ENCODE measurements at regions not wholly inside any gene's neighbourhood (a gene's known extent, or its start where the extent isn't known, plus 50 kb on each side); places are given as distances from the start of the nearest gene placed in this dataset.

DNA sequence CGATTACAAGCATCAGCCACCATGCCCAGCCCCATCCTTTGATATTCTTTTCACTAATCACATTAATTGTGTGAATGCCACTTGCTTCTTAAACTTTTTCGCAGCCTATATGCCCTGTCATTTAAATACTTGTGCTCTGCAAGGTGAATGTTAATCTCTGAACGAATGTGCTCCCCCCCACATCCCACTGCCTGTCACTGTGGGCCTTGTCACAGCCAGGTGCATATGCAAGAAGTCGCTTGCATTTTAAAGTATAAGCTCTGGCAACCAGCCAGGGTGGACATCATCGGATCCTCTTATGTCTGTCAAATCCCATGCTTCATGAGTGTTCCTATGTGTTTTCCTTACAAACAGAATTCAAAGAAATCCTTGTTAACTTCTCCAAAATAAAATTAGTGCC is 304.4 kb downstream of the GALR1 start:
- H3K4me1 ChIP-seq (ENCODE audit: control insufficient read depth, insufficient read depth, low read length) = no peaks in the 10 kb centered on the region
- no peaks in the 10 kb centered on the region for H3K9me3 ChIP-seq (ENCODE audit: control insufficient read depth, low read length)
- H3K4me3 ChIP-seq (ENCODE audit: low read length) = no peak overlapping the region
- DNase-seq (ENCODE audit: low read depth) = no peak
- H3K9ac ChIP-seq (ENCODE audit: low read length) = no peak overlapping the region
- H3K27me3 ChIP-seq (replicated peaks; ENCODE audit: control insufficient read depth, insufficient read depth, low read length) = peaks cover 3% of the 10 kb centered on the region
- H3K36me3 ChIP-seq (ENCODE audit: control insufficient read depth, insufficient read depth, low read length, severe bottlenecking) = no peaks in the 10 kb centered on the region

DNA sequence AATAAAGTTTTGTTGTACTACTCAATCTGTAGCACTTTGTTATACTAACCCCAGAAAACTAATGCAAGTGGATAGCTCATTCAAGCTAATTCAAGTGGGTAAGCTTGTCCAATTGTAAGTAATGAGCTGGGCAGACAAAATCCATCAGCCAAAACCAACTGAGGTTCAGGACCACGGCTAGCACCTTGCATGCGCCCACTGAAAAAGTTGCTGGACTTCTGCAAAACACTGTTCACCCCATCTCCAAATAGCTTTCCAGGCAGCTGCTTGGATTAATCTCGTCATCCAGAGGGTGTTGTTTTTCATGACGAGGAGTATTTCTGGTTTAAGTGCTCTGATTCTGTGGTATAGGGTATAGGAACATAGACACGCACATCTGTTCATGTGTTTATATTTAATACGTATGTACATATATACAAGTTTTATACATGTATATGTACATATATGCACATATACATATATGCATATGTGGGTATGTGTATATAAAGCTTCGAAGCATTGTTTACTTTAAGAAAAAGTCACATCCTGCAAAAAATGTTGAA is 307.5 kb downstream of the GALR1 start:
- H3K4me1 ChIP-seq (ENCODE audit: control insufficient read depth, insufficient read depth, low read length) = peaks cover 9% of the 10 kb centered on the region
- no peaks in the 10 kb centered on the region for H3K9me3 ChIP-seq (ENCODE audit: control insufficient read depth, low read length)
- no peak overlapping the region for H3K4me3 ChIP-seq (ENCODE audit: low read length)
- DNase-seq (ENCODE audit: low read depth) = no peak
- no peaks in the 10 kb centered on the region for H3K36me3 ChIP-seq (ENCODE audit: control insufficient read depth, insufficient read depth, low read length, severe bottlenecking)
- H3K27me3 ChIP-seq (replicated peaks; ENCODE audit: control insufficient read depth, insufficient read depth, low read length) = peaks cover 3% of the 10 kb centered on the region
- H3K9ac ChIP-seq (ENCODE audit: low read length) = no peak overlapping the region

DNA sequence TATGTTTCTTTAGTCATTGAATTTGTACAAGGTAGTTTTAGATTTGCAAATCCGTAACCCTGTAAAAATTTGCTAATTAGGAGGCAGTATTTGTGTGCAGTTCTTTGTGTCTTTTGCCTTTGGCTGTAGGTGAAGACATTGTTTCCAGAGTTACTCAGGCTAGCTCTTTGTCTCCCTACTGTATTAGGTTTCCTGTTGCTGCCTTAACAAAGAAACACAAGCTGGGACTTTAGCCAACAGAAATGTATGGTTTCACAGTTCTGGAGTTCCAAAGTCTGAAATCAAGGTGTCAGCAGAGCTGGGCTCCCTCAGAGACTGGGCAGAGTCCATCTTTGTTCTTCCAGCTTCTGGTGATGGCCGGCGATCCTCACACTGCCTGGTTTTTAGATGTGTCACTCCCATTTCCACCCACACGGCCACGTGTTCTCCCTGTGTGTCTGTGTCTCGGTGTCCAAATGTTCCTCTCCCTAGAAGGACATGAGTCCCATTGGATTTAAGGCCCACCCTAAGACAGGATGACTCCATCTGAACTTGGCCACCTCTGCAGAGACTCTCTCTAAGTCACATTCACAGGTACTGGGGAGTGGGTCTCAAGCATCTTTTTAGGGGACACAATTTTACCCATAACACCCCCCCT is 309.7 kb downstream of the GALR1 start:
- Histone ChIP-seq H3K4me1 (ENCODE audit: control insufficient read depth, insufficient read depth, low read length) (peaks cover 9% of the 10 kb centered on the region), H3K27me3 (replicated peaks; ENCODE audit: control insufficient read depth, insufficient read depth, low read length) (no peaks in the 10 kb centered on the region), H3K9me3 (ENCODE audit: control insufficient read depth, low read length) (no peaks in the 10 kb centered on the region), H3K4me3 (ENCODE audit: low read length) (no peak overlapping the region), H3K36me3 (ENCODE audit: control insufficient read depth, insufficient read depth, low read length, severe bottlenecking) (no peaks in the 10 kb centered on the region), H3K9ac (ENCODE audit: low read length) (no peak overlapping the region)
- DNase-seq (ENCODE audit: low read depth) = no peak

DNA sequence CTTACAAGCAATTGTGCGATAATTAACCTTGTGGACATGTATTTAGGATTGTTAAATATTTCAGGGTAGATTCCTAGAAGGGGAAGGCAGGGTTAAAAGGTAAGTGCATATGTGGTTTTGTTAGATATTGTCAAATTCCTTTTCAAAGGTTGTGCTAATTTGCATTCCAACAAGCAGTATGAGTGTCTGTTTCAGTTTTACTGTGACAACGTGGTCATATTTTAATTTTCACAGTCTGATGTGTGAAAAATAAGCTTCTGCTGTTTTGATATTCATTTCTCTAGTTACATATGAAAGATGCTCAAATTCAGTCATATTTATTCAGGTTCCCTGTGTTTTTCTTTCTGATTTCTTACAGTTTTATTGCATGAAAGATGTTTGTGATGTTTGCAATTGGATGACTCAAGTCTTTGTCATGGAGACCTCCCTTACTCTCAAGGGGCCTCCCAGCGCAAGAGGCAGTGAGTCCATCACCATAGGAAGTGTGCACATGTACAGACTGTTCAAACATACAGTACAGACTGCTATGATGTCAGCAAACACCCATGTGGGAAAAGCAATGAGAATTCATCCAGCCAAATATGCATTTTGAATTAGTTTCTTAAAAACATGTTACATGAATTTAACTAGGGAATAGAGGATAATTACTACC is 310.8 kb downstream of the GALR1 start:
- Histone ChIP-seq H3K27me3 (replicated peaks; ENCODE audit: control insufficient read depth, insufficient read depth, low read length) (no peaks in the 10 kb centered on the region), H3K9ac (ENCODE audit: low read length) (no peak overlapping the region), H3K9me3 (ENCODE audit: control insufficient read depth, low read length) (no peaks in the 10 kb centered on the region), H3K4me3 (ENCODE audit: low read length) (no peak overlapping the region), H3K4me1 (ENCODE audit: control insufficient read depth, insufficient read depth, low read length) (peaks cover 9% of the 10 kb centered on the region), H3K36me3 (ENCODE audit: control insufficient read depth, insufficient read depth, low read length, severe bottlenecking) (no peaks in the 10 kb centered on the region)
- DNase-seq (ENCODE audit: low read depth) = no peak

GRCh38 chr18:77566604-77567003 is 317.0 kb downstream of the GALR1 start:
- Histone ChIP-seq H3K27me3 (replicated peaks; ENCODE audit: control insufficient read depth, insufficient read depth, low read length) (peaks cover 6% of the 10 kb centered on the region), H3K9me3 (ENCODE audit: control insufficient read depth, low read length) (peaks cover 7% of the 10 kb centered on the region), H3K36me3 (ENCODE audit: control insufficient read depth, insufficient read depth, low read length, severe bottlenecking) (no peaks in the 10 kb centered on the region), H3K9ac (ENCODE audit: low read length) (no peak overlapping the region), H3K4me3 (ENCODE audit: low read length) (no peak overlapping the region), H3K4me1 (ENCODE audit: control insufficient read depth, insufficient read depth, low read length) (no peaks in the 10 kb centered on the region)
- no peak for DNase-seq (ENCODE audit: low read depth)

DNA sequence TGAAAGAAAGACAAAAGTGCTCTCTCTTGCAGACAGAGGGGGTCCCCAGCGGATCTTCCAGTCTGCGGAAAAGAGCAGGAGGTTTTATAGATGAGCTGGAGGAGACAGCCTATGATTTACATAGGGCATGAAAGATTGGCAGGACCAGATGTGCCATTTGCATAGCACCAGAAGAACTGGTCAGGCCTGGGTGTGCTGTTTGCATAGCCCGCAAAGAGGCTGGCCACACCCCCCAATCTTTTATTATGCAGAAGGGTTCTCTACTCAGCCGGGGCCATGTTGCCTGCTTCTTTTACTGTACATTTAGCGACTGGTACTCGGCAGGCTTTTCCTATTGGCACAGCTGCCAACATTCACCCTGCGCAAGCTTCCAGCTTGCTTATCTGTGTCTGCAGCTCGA is 317.6 kb downstream of the GALR1 start:
- H3K27me3 ChIP-seq (replicated peaks; ENCODE audit: control insufficient read depth, insufficient read depth, low read length) = peaks cover 6% of the 10 kb centered on the region
- H3K4me1 ChIP-seq (ENCODE audit: control insufficient read depth, insufficient read depth, low read length) = no peaks in the 10 kb centered on the region
- no peak overlapping the region for H3K4me3 ChIP-seq (ENCODE audit: low read length)
- peaks cover 7% of the 10 kb centered on the region for H3K9me3 ChIP-seq (ENCODE audit: control insufficient read depth, low read length)
- DNase-seq (ENCODE audit: low read depth) = no peak
- no peak overlapping the region for H3K9ac ChIP-seq (ENCODE audit: low read length)
- no peaks in the 10 kb centered on the region for H3K36me3 ChIP-seq (ENCODE audit: control insufficient read depth, insufficient read depth, low read length, severe bottlenecking)

DNA sequence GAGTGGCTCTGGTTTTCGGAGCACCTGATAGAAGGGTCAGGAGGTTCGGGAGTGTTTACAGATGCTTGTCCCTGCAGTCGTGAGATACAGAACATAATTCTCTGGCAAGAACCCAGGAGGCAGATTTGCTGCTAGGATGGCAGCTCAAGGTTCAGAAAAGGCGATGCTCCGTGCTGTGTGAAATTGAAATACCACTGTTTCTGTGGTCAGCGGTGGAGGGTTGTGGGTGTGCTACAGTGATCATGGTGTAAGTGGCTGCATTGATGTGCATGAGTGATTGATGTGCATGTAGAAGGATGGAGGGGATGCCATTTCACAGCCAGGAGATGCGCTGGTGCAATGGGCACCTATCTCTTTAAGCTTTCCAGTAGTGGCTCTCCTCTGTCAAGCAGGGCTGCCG is 322.1 kb downstream of the GALR1 start:
- DNase-seq (ENCODE audit: low read depth) = no peak
- H3K27me3 ChIP-seq (replicated peaks; ENCODE audit: control insufficient read depth, insufficient read depth, low read length) = peaks cover 6% of the 10 kb centered on the region
- H3K9me3 ChIP-seq (ENCODE audit: control insufficient read depth, low read length) = peaks cover 7% of the 10 kb centered on the region
- peaks cover 3% of the 10 kb centered on the region for H3K4me1 ChIP-seq (ENCODE audit: control insufficient read depth, insufficient read depth, low read length)
- H3K9ac ChIP-seq (ENCODE audit: low read length) = no peak overlapping the region
- no peaks in the 10 kb centered on the region for H3K36me3 ChIP-seq (ENCODE audit: control insufficient read depth, insufficient read depth, low read length, severe bottlenecking)
- no peak overlapping the region for H3K4me3 ChIP-seq (ENCODE audit: low read length)

DNA sequence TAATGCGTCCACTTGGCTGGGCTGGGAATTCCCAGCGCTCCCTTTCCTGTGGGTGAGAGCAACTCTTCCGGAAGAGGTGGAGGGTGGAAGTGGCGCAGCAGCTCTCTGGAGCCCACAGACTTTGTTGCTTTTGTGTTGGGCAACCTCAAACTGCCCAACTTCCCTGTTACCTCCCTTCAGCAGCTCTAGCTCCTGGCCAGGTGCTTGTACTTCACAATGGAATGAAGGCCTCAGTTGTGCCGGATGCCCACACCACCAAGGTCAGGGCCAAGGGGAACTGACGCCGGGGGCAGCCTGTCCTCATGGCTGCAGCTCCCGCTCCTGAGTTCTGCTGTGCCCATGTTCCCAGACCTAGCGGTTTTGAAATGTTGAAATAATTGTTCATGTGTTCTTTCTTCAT is 322.9 kb downstream of the GALR1 start:
- H3K36me3 ChIP-seq (ENCODE audit: control insufficient read depth, insufficient read depth, low read length, severe bottlenecking) = no peaks in the 10 kb centered on the region
- no peak for DNase-seq (ENCODE audit: low read depth)
- peaks cover 5% of the 10 kb centered on the region for H3K9me3 ChIP-seq (ENCODE audit: control insufficient read depth, low read length)
- H3K9ac ChIP-seq (ENCODE audit: low read length) = no peak overlapping the region
- no peak overlapping the region for H3K4me3 ChIP-seq (ENCODE audit: low read length)
- H3K4me1 ChIP-seq (ENCODE audit: control insufficient read depth, insufficient read depth, low read length) = peaks cover 3% of the 10 kb centered on the region
- peaks cover 6% of the 10 kb centered on the region for H3K27me3 ChIP-seq (replicated peaks; ENCODE audit: control insufficient read depth, insufficient read depth, low read length)

DNA sequence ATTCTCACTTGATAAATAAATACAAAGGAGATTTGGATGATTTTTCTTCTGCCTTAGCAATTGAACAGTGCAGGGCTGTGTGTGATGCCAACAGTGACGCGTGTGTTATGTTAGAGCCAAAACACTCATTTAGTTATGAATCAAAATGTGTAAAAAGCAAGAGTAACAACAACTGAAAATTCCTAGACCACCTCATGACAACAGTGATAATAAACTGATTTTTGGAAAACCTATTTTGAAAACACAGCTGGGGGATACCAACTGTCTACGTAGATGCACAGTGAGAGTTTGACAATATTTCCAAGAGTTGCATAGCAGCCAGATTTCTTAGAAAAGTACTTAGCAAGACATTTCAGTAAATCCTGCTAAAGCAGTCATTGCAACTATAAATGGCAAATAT is 323.9 kb downstream of the GALR1 start:
- Histone ChIP-seq H3K9ac (ENCODE audit: low read length) (no peak overlapping the region), H3K9me3 (ENCODE audit: control insufficient read depth, low read length) (no peaks in the 10 kb centered on the region), H3K4me3 (ENCODE audit: low read length) (no peak overlapping the region), H3K4me1 (ENCODE audit: control insufficient read depth, insufficient read depth, low read length) (peaks cover 3% of the 10 kb centered on the region), H3K27me3 (replicated peaks; ENCODE audit: control insufficient read depth, insufficient read depth, low read length) (peaks cover 6% of the 10 kb centered on the region), H3K36me3 (ENCODE audit: control insufficient read depth, insufficient read depth, low read length, severe bottlenecking) (no peaks in the 10 kb centered on the region)
- no peak for DNase-seq (ENCODE audit: low read depth)

GRCh38 chr18:77590943-77591515 is 341.4 kb downstream of the GALR1 start:
- H3K4me3 ChIP-seq (ENCODE audit: low read length) = no peak overlapping the region
- DNase-seq (ENCODE audit: low read depth) = no peak
- H3K9me3 ChIP-seq (ENCODE audit: control insufficient read depth, low read length) = no peaks in the 10 kb centered on the region
- no peaks in the 10 kb centered on the region for H3K4me1 ChIP-seq (ENCODE audit: control insufficient read depth, insufficient read depth, low read length)
- H3K27me3 ChIP-seq (replicated peaks; ENCODE audit: control insufficient read depth, insufficient read depth, low read length) = peaks cover 3% of the 10 kb centered on the region
- no peak overlapping the region for H3K9ac ChIP-seq (ENCODE audit: low read length)
- no peaks in the 10 kb centered on the region for H3K36me3 ChIP-seq (ENCODE audit: control insufficient read depth, insufficient read depth, low read length, severe bottlenecking)

GRCh38 chr18:77597726-77598125 is 348.1 kb downstream of the GALR1 start:
- no peak overlapping the region for H3K4me3 ChIP-seq (ENCODE audit: low read length)
- H3K9ac ChIP-seq (ENCODE audit: low read length) = no peak overlapping the region
- no peak for DNase-seq (ENCODE audit: low read depth)
- no peaks in the 10 kb centered on the region for H3K9me3 ChIP-seq (ENCODE audit: control insufficient read depth, low read length)
- H3K4me1 ChIP-seq (ENCODE audit: control insufficient read depth, insufficient read depth, low read length) = no peaks in the 10 kb centered on the region
- H3K27me3 ChIP-seq (replicated peaks; ENCODE audit: control insufficient read depth, insufficient read depth, low read length) = no peaks in the 10 kb centered on the region
- no peaks in the 10 kb centered on the region for H3K36me3 ChIP-seq (ENCODE audit: control insufficient read depth, insufficient read depth, low read length, severe bottlenecking)
